Testis (tissue), 2 donors: ENCODE measurements at regions not wholly inside any gene's neighbourhood (a gene's known extent, or its start where the extent isn't known, plus 50 kb on each side); places are given as distances from the start of the nearest gene placed in this dataset.

Source experiments
- DNase-seq: peaks from one replicate; pipeline ENCODE4 v3.0.0-alpha.2; 2019
- H3K27ac ChIP-seq, 2 donors: fragments of 200-600 bp; sonication (generic); one replicate each; pipeline ENCODE4 v1.5.1; 2019
- H3K27me3 ChIP-seq: fragments of 200-600 bp; sonication (generic); one replicate; pipeline ENCODE4 v1.5.1; 2019
- H3K36me3 ChIP-seq: fragments of 200-600 bp; sonication (generic); one replicate; pipeline ENCODE4 v1.5.1; 2017; ENCODE audit warnings: low read depth; ENCODE audit errors: missing control alignments
- H3K4me1 ChIP-seq: fragments of 200-600 bp; sonication (generic); one replicate; pipeline ENCODE4 v1.5.1; 2019
- H3K4me3 ChIP-seq, 2 donors: fragments of 200-600 bp; sonication (generic); one replicate each; pipeline ENCODE4 v1.5.1; 2017 to 2019
- H3K9me3 ChIP-seq: fragments of 200-600 bp; sonication (generic); one replicate; pipeline ENCODE4 v1.5.1; 2017
- POLR2A ChIP-seq: fragments of 450-650 bp; IDR thresholded peaks from one replicate; pipeline ENCODE4 v1.6.1; 2017; ENCODE audit warnings: antibody characterized with exemption, mild to moderate bottlenecking, moderate library complexity
- WGBS, 2 donors: methylation state at CpG; one replicate each; pipeline ENCODE4 v1.1.5; 2018; 5-methylcytosine and 5-hydroxymethylcytosine counted together
- intact Hi-C: fragments of 100-400 bp; cut with DNase I; formaldehyde crosslinking; loops from one replicate; pipeline ENCODE4 v1.15.1; 2023; ENCODE audit warnings: low total_unique reads
- TF ChIP-seq, protein P1 (sequence below), 3 experiments: fragments of 450-650 bp in 2 of 3; fragments of 200-600 bp in 1 of 3; sonication (generic) in 1 of 3; IDR thresholded peaks; one replicate each; pipeline ENCODE4 v1.5.1; 2016 to 2019; ENCODE audit warnings: antibody characterized with exemption in 3 of 3, mild to moderate bottlenecking in 2 of 3, moderate library complexity in 1 of 3

DNA sequence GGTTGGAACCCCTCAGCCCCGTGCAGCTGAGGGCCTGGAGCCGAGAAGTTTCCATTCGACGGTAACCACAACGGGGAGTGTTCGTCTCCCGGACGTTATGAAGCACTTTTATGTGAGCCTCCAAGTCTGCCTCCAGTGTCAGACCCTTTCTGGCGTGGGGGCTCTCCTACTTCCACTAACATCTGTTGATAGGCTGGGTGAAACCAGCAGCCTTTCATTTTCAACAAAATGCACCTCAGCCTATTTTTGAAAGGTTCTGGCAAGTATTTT lies 257.4 kb downstream of the THBS2 start:
- Histone ChIP-seq H3K9me3 (no peaks in the 10 kb centered on the region), H3K36me3 (no peaks in the 10 kb centered on the region), H3K4me3 (no peak overlapping the region), H3K27me3 (no peaks in the 10 kb centered on the region), H3K27ac (no peak overlapping the region), H3K4me1 (no peaks in the 10 kb centered on the region)
- WGBS, 2 donors: 88 to 92% methylated on average over 9 of the region's 9 CpGs
- DNase-seq: no peak
- TF ChIP-seq, protein P1, sequence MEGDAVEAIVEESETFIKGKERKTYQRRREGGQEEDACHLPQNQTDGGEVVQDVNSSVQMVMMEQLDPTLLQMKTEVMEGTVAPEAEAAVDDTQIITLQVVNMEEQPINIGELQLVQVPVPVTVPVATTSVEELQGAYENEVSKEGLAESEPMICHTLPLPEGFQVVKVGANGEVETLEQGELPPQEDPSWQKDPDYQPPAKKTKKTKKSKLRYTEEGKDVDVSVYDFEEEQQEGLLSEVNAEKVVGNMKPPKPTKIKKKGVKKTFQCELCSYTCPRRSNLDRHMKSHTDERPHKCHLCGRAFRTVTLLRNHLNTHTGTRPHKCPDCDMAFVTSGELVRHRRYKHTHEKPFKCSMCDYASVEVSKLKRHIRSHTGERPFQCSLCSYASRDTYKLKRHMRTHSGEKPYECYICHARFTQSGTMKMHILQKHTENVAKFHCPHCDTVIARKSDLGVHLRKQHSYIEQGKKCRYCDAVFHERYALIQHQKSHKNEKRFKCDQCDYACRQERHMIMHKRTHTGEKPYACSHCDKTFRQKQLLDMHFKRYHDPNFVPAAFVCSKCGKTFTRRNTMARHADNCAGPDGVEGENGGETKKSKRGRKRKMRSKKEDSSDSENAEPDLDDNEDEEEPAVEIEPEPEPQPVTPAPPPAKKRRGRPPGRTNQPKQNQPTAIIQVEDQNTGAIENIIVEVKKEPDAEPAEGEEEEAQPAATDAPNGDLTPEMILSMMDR (IDR thresholded peaks at IDR 0.05): no peak
- TF ChIP-seq POLR2A: no peak
- intact Hi-C loops: no loop called here

DNA sequence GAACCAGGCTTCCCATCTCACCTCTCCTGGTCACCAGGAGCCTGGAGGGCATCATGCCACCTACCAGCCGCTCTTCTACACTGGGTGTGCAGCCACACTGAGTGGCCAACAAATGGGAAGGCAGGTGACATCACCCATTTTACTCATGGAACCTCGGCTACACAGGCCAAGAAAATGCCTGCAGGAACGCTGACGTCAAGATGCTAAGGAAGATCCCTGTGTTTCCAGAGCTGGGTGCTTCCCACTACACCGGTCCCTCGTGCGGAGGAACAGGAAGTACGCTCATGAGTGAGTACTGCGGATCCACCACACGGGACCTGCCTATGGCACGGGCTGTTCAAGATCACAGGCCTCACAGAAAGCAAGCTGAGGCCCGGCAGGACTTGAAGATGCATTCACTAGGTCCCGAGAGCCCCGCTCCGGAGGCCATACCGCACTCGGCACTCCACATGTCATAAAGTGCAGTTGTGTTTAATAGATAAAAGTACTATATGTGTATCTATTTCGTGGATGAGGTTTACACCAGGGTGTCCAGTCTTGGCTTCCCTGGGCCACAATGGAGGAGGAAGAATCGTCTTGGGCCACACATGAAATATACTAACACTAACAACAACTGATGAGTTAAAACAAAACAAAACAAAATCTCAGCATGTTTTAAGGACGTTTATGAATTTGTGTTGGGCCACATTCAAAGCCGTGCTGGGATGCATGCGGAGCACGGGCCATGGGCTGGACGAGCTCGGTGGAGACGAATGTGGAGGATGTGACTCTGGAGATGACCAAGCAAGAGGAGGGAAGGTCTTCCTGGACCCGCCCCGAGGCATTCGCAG lies 257.9 kb downstream of the THBS2 start:
- no peaks in the 10 kb centered on the region for H3K9me3 ChIP-seq
- no peak for TF ChIP-seq POLR2A
- TF ChIP-seq, protein P1 (IDR thresholded peaks at IDR 0.05): no peak
- intact Hi-C loops: no loop called here
- 90 to 91% methylated on average over 24 to 29 of the region's 29 CpGs for WGBS, 2 donors
- H3K27me3 ChIP-seq: no peaks in the 10 kb centered on the region
- no peaks in the 10 kb centered on the region for H3K36me3 ChIP-seq
- DNase-seq: no peak
- H3K4me3 ChIP-seq: no peak overlapping the region
- no peaks in the 10 kb centered on the region for H3K4me1 ChIP-seq
- no peak overlapping the region for H3K27ac ChIP-seq

DNA sequence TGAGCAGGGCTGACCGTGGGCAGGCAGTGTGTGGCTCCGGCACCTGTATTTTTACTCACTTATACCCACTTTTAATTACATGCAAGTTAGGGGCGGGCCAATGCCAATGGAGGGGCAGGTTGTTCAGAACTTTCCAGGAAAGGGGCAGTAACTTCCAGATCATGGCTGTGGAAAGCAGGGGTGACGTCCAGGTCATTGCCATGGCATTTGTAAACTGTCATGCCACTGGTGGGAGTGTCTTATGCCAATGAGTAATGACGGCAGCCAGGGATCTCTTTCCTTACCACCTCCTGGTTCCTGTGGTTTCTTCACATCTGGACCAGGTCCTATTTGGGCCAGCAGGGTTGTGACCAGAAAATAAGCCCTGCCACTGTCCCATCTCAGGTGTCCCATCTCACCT lies 258.7 kb downstream of the THBS2 start:
- H3K27ac ChIP-seq: no peak overlapping the region

DNA sequence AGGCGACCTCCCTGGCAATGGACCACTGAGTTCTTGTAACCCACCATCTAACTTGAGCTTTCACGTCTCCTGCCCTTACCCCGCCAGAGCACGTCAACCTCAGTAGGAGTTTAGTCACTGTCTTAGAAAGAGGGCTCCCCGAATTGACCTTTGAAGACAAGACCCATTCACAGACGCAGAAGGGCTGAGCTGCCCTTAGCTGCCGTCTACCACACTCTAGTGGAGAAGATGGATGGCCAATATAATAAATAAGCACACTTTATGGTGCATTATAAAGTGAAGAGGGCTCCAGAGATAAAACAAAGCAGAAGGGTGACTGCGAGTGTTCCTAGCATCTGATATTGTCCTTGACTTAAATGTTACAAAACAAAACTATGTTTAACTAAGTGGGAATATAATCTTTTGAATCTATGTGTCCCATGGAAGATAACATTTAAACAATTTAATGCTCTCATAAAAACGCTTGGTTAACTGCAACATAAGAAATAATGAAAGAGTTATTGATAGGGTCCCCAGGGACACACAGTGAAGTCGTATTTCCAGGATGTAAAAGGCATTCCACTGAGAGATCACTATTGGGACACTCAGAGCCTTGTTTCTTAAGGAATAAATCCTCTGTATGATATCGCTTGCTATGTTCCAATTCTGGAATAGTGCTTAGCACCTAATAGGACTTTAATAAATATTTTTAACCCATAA lies 261.1 kb downstream of the THBS2 start:
- TF ChIP-seq, protein P1 (IDR thresholded peaks at IDR 0.05): no peak
- TF ChIP-seq POLR2A: no peak
- DNase-seq: no peak
- intact Hi-C loops: no loop called here
- H3K27me3 ChIP-seq: no peaks in the 10 kb centered on the region
- no peaks in the 10 kb centered on the region for H3K36me3 ChIP-seq
- H3K4me1 ChIP-seq: no peaks in the 10 kb centered on the region
- 50 to 55% methylated on average over 11 of the region's 11 CpGs for WGBS, 2 donors
- no peak overlapping the region for H3K4me3 ChIP-seq
- no peak overlapping the region for H3K27ac ChIP-seq
- no peaks in the 10 kb centered on the region for H3K9me3 ChIP-seq

More for the DNA sequence above, 258.7 kb downstream of the THBS2 start:
- Histone ChIP-seq H3K9me3 (no peaks in the 10 kb centered on the region), H3K4me1 (no peaks in the 10 kb centered on the region), H3K27me3 (no peaks in the 10 kb centered on the region), H3K4me3 (no peak overlapping the region), H3K36me3 (no peaks in the 10 kb centered on the region)
- intact Hi-C loops: no loop called here
- WGBS, 2 donors: 96 to 97% methylated on average over 3 to 5 of the region's 5 CpGs
- DNase-seq: no peak
- TF ChIP-seq, protein P1 (IDR thresholded peaks at IDR 0.05): no peak
- no peak for TF ChIP-seq POLR2A
